AG09319 (cell line): ENCODE measurements at regions not wholly inside any gene's neighbourhood (a gene's known extent, or its start where the extent isn't known, plus 50 kb on each side); places are given as distances from the start of the nearest gene placed in this dataset.
"Not testable (repeated sequence)": the region's sequence is repeated elsewhere in the genome, so short reads cannot be mapped to it uniquely, and the experiment has no call there.

Experiments used
- DNase-seq: peaks from one replicate; pipeline ENCODE4 v3.0.0-alpha.2; 2010; ENCODE audit warnings: low read depth; ENCODE audit errors: extremely low read depth
- CTCF ChIP-seq: IDR thresholded peaks from 2 replicates; pipeline ENCODE4 v1.5.1; 2011; ENCODE audit warnings: low read depth, mild to moderate bottlenecking, inconsistent platforms, low read length, moderate library complexity

DNA sequence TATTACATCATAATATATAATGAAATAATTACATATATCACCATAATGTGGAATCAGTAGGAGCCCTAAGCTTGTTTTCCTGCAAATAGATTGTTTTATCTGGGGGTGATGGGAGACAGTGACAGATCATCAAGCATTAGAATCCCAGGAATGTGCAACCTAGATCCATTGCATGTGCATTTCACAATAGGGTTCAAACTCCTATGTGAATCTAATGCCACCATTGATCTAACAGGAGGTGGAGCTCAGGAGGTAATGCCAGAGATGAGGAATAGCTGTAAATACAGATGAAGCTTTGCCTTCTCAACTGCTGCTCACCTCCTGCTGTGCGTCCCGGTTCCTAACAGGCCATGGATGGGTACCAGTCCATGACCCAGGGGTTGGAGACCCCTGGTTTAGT, 63.8 kb upstream of the CHORDC1 start:
- no peak for DNase-seq
- TF ChIP-seq CTCF, result no peak

- no peak for DNase-seq
- no peak for TF ChIP-seq CTCF
Observed at GRCh38 chr11:90284171-90284570, 61.3 kb upstream of the CHORDC1 start.

- not testable (repeated sequence) for DNase-seq
Observed at GRCh38 chr11:90282551-90283071, 59.8 kb upstream of the CHORDC1 start.

GRCh38 chr11:90274362-90274761, 51.5 kb upstream of the CHORDC1 start:
- DNase-seq, result no peak
- TF ChIP-seq CTCF, result no peak
